ENCODE measurements at regions not wholly inside any gene's neighbourhood (a gene's known extent, or its start where the extent isn't known, plus 50 kb on each side); places are given as distances from the start of the nearest gene placed in this dataset.

GRCh38 chr11:130574740-130575139 is 126.3 kb downstream of the ADAMTS15 start:
- no peak for TF ChIP-seq TAF1 (conservative IDR thresholded peaks at IDR 0.05)
- TF ChIP-seq CTCF (IDR thresholded peaks at IDR 0.05; ENCODE audit: low read depth, low read length, missing input control) = no peak
- no peak for TF ChIP-seq MAX (IDR thresholded peaks at IDR 0.05)
- TF ChIP-seq, protein P1, sequence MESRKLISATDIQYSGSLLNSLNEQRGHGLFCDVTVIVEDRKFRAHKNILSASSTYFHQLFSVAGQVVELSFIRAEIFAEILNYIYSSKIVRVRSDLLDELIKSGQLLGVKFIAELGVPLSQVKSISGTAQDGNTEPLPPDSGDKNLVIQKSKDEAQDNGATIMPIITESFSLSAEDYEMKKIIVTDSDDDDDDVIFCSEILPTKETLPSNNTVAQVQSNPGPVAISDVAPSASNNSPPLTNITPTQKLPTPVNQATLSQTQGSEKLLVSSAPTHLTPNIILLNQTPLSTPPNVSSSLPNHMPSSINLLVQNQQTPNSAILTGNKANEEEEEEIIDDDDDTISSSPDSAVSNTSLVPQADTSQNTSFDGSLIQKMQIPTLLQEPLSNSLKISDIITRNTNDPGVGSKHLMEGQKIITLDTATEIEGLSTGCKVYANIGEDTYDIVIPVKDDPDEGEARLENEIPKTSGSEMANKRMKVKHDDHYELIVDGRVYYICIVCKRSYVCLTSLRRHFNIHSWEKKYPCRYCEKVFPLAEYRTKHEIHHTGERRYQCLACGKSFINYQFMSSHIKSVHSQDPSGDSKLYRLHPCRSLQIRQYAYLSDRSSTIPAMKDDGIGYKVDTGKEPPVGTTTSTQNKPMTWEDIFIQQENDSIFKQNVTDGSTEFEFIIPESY (IDR thresholded peaks at IDR 0.05) = no peak
- no peak for TF ChIP-seq REST (IDR thresholded peaks at IDR 0.05)
- TF ChIP-seq GABPA (IDR thresholded peaks at IDR 0.05 in 1 of 2, conservative IDR thresholded peaks at IDR 0.05 in 1 of 2) = no peak
- TF ChIP-seq RAD21 (IDR thresholded peaks at IDR 0.05) = no peak
- no peak for TF ChIP-seq RXRA (IDR thresholded peaks at IDR 0.05)
- no peak for TF ChIP-seq FOXA1 (IDR thresholded peaks at IDR 0.05)
- TF ChIP-seq HNF4G (IDR thresholded peaks at IDR 0.05) = no peak
- no peak for TF ChIP-seq JUND (IDR thresholded peaks at IDR 0.05)
- TF ChIP-seq ATF3 (IDR thresholded peaks at IDR 0.05) = no peak
